ENCODE measurements at regions not wholly inside any gene's neighbourhood (a gene's known extent, or its start where the extent isn't known, plus 50 kb on each side); places are given as distances from the start of the nearest gene placed in this dataset.
"Not testable (repeated sequence)": the region's sequence is repeated elsewhere in the genome, so short reads cannot be mapped to it uniquely, and the experiment has no call there.

DNA sequence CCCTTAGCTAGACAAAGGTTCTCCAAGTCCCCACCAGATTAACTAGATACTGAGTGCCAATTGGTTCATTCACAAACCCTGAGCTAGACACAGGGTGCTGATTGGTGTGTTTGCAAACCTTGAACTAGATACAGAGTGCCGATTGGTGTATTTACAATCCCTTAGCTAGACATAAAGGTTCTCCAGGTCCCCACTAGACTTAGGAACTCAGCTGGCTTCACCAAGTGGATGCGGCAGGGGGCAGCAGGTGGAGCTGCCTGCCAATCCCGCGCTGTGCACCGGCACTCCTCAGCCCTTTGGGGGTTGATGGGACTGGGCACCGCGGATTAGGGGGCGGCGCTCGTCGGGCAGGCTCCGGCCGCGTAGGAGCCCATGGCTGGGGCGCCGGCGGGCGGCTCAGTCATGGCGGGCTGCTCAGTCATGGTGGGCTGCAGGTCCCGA, 157.6 kb downstream of the KLRB1 start:
- not testable (repeated sequence) for H3K4me3 ChIP-seq (ENCODE audit: insufficient read depth, low read depth, low read length); H3K9me3 ChIP-seq (ENCODE audit: control insufficient read depth, low read length); H3K4me1 ChIP-seq (ENCODE audit: control insufficient read depth, insufficient read depth, low read length); H3K36me3 ChIP-seq (ENCODE audit: control insufficient read depth, insufficient read depth, low read length); H3K27me3 ChIP-seq (ENCODE audit: control insufficient read depth, insufficient read depth, low read length, poor library complexity, severe bottlenecking); H3K27ac ChIP-seq (ENCODE audit: insufficient read depth, low read depth, low read length, poor library complexity, severe bottlenecking)
- 97% methylated on average over 19 of the region's 20 CpGs for WGBS, 2 experiments

- H3K27me3 ChIP-seq (ENCODE audit: control insufficient read depth, insufficient read depth, low read length, poor library complexity, severe bottlenecking); H3K27ac ChIP-seq (ENCODE audit: insufficient read depth, low read depth, low read length, poor library complexity, severe bottlenecking); H3K9me3 ChIP-seq (ENCODE audit: control insufficient read depth, low read length); H3K4me1 ChIP-seq (ENCODE audit: control insufficient read depth, insufficient read depth, low read length); H3K36me3 ChIP-seq (ENCODE audit: control insufficient read depth, insufficient read depth, low read length); H3K4me3 ChIP-seq (ENCODE audit: insufficient read depth, low read depth, low read length): not testable (repeated sequence)
- WGBS, 2 experiments: 81 to 84% methylated on average over 9 of the region's 9 CpGs
Observed at GRCh38 chr12:9449657-9450126, 158.0 kb downstream of the KLRB1 start.

DNA sequence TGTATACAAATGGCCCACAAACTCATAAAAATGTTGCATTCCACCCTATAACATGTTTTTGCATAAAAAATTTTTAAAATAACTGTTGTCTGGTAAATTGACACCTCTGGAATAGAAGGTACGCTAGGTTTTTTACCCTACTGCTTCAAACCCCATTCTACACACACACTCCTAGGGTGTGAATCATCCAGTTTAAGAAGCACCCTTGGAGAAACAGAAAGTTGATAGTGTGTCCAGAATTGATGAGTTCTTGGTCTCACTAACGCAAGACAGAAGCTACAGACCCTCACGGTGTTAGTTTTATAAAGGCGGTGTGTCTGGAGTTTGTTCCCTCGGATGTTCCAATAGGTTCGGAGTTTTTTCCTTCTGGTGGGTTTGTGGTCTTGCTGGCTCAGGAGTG, 158.5 kb downstream of the KLRB1 start:
- Histone ChIP-seq H3K36me3 (ENCODE audit: control insufficient read depth, insufficient read depth, low read length) (no peaks in the 10 kb centered on the region), H3K9me3 (ENCODE audit: control insufficient read depth, low read length) (no peaks in the 10 kb centered on the region), H3K4me3 (ENCODE audit: insufficient read depth, low read depth, low read length) (no peak overlapping the region), H3K4me1 (ENCODE audit: control insufficient read depth, insufficient read depth, low read length) (no peaks in the 10 kb centered on the region), H3K27me3 (ENCODE audit: control insufficient read depth, insufficient read depth, low read length, poor library complexity, severe bottlenecking) (no peaks in the 10 kb centered on the region), H3K27ac (ENCODE audit: insufficient read depth, low read depth, low read length, poor library complexity, severe bottlenecking) (no peak overlapping the region)
- WGBS, 2 experiments: 77 to 82% methylated on average over 5 to 6 of the region's 6 CpGs

GRCh38 chr12:9448648-9449047, 159.1 kb downstream of the KLRB1 start:
- WGBS, 2 experiments: 61 to 65% methylated on average over 6 of the region's 10 CpGs
- H3K27ac ChIP-seq (ENCODE audit: insufficient read depth, low read depth, low read length, poor library complexity, severe bottlenecking); H3K36me3 ChIP-seq (ENCODE audit: control insufficient read depth, insufficient read depth, low read length); H3K27me3 ChIP-seq (ENCODE audit: control insufficient read depth, insufficient read depth, low read length, poor library complexity, severe bottlenecking); H3K9me3 ChIP-seq (ENCODE audit: control insufficient read depth, low read length); H3K4me1 ChIP-seq (ENCODE audit: control insufficient read depth, insufficient read depth, low read length): not testable (repeated sequence)
- peak overlapping the region; percentile 65 for H3K4me3 ChIP-seq (ENCODE audit: insufficient read depth, low read depth, low read length)

GRCh38 chr12:9447791-9448614, 159.7 kb downstream of the KLRB1 start:
- H3K4me3 ChIP-seq (ENCODE audit: insufficient read depth, low read depth, low read length): peak overlapping the region; percentile 65
- not testable (repeated sequence) for H3K4me1 ChIP-seq (ENCODE audit: control insufficient read depth, insufficient read depth, low read length); H3K9me3 ChIP-seq (ENCODE audit: control insufficient read depth, low read length); H3K27me3 ChIP-seq (ENCODE audit: control insufficient read depth, insufficient read depth, low read length, poor library complexity, severe bottlenecking); H3K36me3 ChIP-seq (ENCODE audit: control insufficient read depth, insufficient read depth, low read length)
- H3K27ac ChIP-seq (ENCODE audit: insufficient read depth, low read depth, low read length, poor library complexity, severe bottlenecking): peak overlapping the region; percentile 67
- 0% methylated on average over 57 to 59 of the region's 61 CpGs for WGBS, 2 experiments

DNA sequence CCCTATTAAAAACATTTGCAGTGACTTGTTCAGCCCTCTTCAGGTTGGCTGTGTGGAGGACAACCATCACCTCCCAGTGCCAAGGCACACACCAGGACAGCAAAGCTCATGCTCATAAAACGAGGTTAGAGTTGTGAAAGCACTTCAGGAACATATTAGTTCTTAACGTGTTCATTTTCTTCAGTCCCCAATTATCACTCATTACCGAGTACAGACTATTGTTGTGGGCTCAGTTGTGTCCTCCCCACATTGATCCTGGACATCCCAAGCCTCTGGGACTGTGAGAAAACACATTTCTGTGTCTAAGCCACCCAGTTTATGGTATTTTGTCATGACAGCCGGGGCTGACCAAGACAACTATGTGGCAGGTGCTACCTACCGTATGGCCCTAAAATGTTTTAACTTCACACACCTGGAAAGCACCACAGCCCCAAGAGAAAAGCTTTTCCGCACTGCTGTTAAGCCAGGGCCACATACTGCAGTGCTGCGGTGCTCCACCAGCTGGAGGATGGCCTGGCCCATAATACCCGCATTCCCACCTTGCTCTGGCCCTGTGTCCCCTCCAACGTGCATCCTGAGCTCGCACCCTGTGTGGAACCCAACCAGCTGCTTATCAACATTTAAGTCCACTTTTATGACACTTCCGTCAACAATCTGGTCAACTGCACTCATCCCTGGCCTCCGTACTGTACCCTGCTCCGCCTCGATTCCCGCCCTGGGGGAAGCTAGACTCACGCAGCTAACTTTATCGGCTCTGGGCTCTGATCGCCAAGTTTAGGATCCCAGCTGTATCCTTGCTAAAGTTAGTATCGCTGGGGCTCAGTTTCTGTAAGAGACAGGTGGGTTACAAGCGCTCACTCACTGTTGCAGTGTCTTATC, 160.6 kb downstream of the KLRB1 start:
- not testable (repeated sequence) for H3K27ac ChIP-seq (ENCODE audit: insufficient read depth, low read depth, low read length, poor library complexity, severe bottlenecking); H3K9me3 ChIP-seq (ENCODE audit: control insufficient read depth, low read length); H3K36me3 ChIP-seq (ENCODE audit: control insufficient read depth, insufficient read depth, low read length); H3K4me1 ChIP-seq (ENCODE audit: control insufficient read depth, insufficient read depth, low read length); H3K27me3 ChIP-seq (ENCODE audit: control insufficient read depth, insufficient read depth, low read length, poor library complexity, severe bottlenecking)
- H3K4me3 ChIP-seq (ENCODE audit: insufficient read depth, low read depth, low read length): peak overlapping the region; percentile 65
- 28 to 30% methylated on average over 13 of the region's 20 CpGs for WGBS, 2 experiments

GRCh38 chr12:9440428-9440827, 167.3 kb downstream of the KLRB1 start:
- not testable (repeated sequence) for H3K27me3 ChIP-seq (ENCODE audit: control insufficient read depth, insufficient read depth, low read length, poor library complexity, severe bottlenecking); H3K9me3 ChIP-seq (ENCODE audit: control insufficient read depth, low read length); H3K36me3 ChIP-seq (ENCODE audit: control insufficient read depth, insufficient read depth, low read length); H3K27ac ChIP-seq (ENCODE audit: insufficient read depth, low read depth, low read length, poor library complexity, severe bottlenecking); H3K4me1 ChIP-seq (ENCODE audit: control insufficient read depth, insufficient read depth, low read length); H3K4me3 ChIP-seq (ENCODE audit: insufficient read depth, low read depth, low read length)
- 93 to 100% methylated on average over 1 of the region's 5 CpGs for WGBS, 2 experiments

DNA sequence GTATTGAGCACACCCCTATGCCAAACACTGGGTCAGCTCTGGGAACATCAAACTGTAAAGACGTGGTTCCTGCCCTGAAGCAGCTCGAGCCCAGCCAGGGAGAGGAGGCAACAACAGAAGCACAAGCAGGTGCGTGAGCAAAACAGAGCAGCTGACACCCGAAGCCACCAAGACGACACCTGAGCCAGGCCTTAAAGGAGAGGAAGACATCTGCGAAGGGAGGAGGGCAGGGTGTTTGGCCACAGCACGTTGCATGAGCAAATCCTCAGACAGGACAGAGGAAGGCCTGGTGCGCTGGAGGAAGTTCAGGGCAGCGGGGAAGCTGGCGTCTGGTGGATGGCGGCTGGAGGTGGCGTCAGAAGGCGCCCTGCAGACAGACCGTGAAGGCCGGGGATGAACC, 172.0 kb downstream of the KLRB1 start:
- not testable (repeated sequence) for H3K4me3 ChIP-seq (ENCODE audit: insufficient read depth, low read depth, low read length); H3K9me3 ChIP-seq (ENCODE audit: control insufficient read depth, low read length)

GRCh38 chr12:9430385-9430784, 177.3 kb downstream of the KLRB1 start:
- H3K4me3 ChIP-seq (ENCODE audit: insufficient read depth, low read depth, low read length); H3K4me1 ChIP-seq (ENCODE audit: control insufficient read depth, insufficient read depth, low read length); H3K36me3 ChIP-seq (ENCODE audit: control insufficient read depth, insufficient read depth, low read length); H3K27ac ChIP-seq (ENCODE audit: insufficient read depth, low read depth, low read length, poor library complexity, severe bottlenecking); H3K9me3 ChIP-seq (ENCODE audit: control insufficient read depth, low read length); H3K27me3 ChIP-seq (ENCODE audit: control insufficient read depth, insufficient read depth, low read length, poor library complexity, severe bottlenecking): not testable (repeated sequence)
- 89 to 92% methylated on average over 18 to 19 of the region's 19 CpGs for WGBS, 2 experiments

More for the DNA sequence above, 172.0 kb downstream of the KLRB1 start:
- WGBS, 2 experiments: 89 to 92% methylated on average over 2 to 3 of the region's 15 CpGs
- not testable (repeated sequence) for H3K4me1 ChIP-seq (ENCODE audit: control insufficient read depth, insufficient read depth, low read length); H3K27me3 ChIP-seq (ENCODE audit: control insufficient read depth, insufficient read depth, low read length, poor library complexity, severe bottlenecking); H3K27ac ChIP-seq (ENCODE audit: insufficient read depth, low read depth, low read length, poor library complexity, severe bottlenecking); H3K36me3 ChIP-seq (ENCODE audit: control insufficient read depth, insufficient read depth, low read length)

DNA sequence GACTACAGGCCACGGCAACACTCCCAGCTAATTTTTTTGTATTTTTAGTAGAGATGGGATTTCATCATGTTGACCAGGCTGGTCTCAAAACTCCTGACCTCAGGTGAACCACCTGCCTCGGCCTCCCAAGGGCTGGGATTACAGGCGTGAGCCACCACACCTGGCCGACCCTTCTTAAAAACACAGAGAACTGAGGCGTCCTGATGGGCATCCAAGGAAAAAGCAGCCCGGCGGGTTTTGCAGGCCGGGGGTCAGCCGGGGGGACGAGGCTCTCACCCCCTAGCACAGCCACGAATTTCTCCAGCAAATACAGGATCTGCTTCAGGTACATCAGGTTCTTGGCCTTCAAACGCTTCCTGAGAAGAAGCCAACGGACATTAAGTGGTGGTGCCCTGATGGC, 178.9 kb downstream of the KLRB1 start:
- not testable (repeated sequence) for H3K4me3 ChIP-seq (ENCODE audit: insufficient read depth, low read depth, low read length); H3K9me3 ChIP-seq (ENCODE audit: control insufficient read depth, low read length); H3K4me1 ChIP-seq (ENCODE audit: control insufficient read depth, insufficient read depth, low read length); H3K27me3 ChIP-seq (ENCODE audit: control insufficient read depth, insufficient read depth, low read length, poor library complexity, severe bottlenecking); H3K36me3 ChIP-seq (ENCODE audit: control insufficient read depth, insufficient read depth, low read length); H3K27ac ChIP-seq (ENCODE audit: insufficient read depth, low read depth, low read length, poor library complexity, severe bottlenecking)
- 94 to 96% methylated on average over 8 to 9 of the region's 13 CpGs for WGBS, 2 experiments

All from ectodermal cell (in vitro differentiated cells).